Loucy (cell line): ENCODE measurements at regions not wholly inside any gene's neighbourhood (a gene's known extent, or its start where the extent isn't known, plus 50 kb on each side); places are given as distances from the start of the nearest gene placed in this dataset.

ENCODE experiments used
- CTCF ChIP-seq: fragments of 200-600 bp; sonication (generic); conservative IDR thresholded peaks from 2 replicates; pipeline ENCODE4 v1.5.1; 2014; ENCODE audit warnings: mild to moderate bottlenecking, antibody characterized with exemption, low read length
- EZH2phosphoT487 ChIP-seq: fragments of 200-600 bp; IDR thresholded peaks from 2 replicates; pipeline ENCODE4 v1.6.1; 2018; ENCODE audit warnings: antibody characterized with exemption, mild to moderate bottlenecking, moderate library complexity, borderline replicate concordance

- TF ChIP-seq CTCF, result no peak
- TF ChIP-seq EZH2phosphoT487, result no peak
These were observed 58.9 kb upstream of the GOLGA8J start for GRCh38 chr15:30023798-30024295.
